H9 (cell line): ENCODE measurements at regions not wholly inside any gene's neighbourhood (a gene's known extent, or its start where the extent isn't known, plus 50 kb on each side); places are given as distances from the start of the nearest gene placed in this dataset.

ENCODE experiments used
- DNase-seq: peaks from one replicate; pipeline ENCODE4 v3.0.0-alpha.2; 2017
- H2AFZ ChIP-seq: one replicate; pipeline ENCODE4 v1.6.1; 2013; ENCODE audit warnings: mild to moderate bottlenecking, low read length, control low read depth, moderate library complexity
- H2AK5ac ChIP-seq: 2 replicates; pipeline ENCODE4 v1.6.1; 2013; ENCODE audit warnings: low read length, control low read depth, mixed read lengths; ENCODE audit not compliant: insufficient read length
- H2BK120ac ChIP-seq: one replicate; pipeline ENCODE4 v1.6.1; 2013; ENCODE audit warnings: low read depth, mild to moderate bottlenecking, low read length, control low read depth, inconsistent platforms; ENCODE audit not compliant: poor library complexity, severe bottlenecking
- H2BK12ac ChIP-seq: 2 replicates; pipeline ENCODE4 v1.6.1; 2013; ENCODE audit warnings: low read length, control low read depth, mixed read lengths, low read depth; ENCODE audit not compliant: insufficient read length
- H2BK15ac ChIP-seq: 2 replicates; pipeline ENCODE4 v1.6.1; 2013; ENCODE audit warnings: low read depth, low read length, control low read depth
- H2BK20ac ChIP-seq: one replicate; pipeline ENCODE4 v1.6.1; 2013; ENCODE audit warnings: low read depth, mild to moderate bottlenecking, low read length, control low read depth, inconsistent platforms; ENCODE audit not compliant: poor library complexity, severe bottlenecking
- H2BK5ac ChIP-seq: 2 replicates; pipeline ENCODE4 v1.6.1; 2013; ENCODE audit warnings: low read length, control low read depth, mixed read lengths; ENCODE audit not compliant: insufficient read length
- H3K14ac ChIP-seq: 2 replicates; pipeline ENCODE4 v1.6.1; 2013; ENCODE audit warnings: low read length, control low read depth; ENCODE audit not compliant: insufficient read depth
- H3K18ac ChIP-seq: 2 replicates; pipeline ENCODE4 v1.6.1; 2013; ENCODE audit warnings: low read depth, mild to moderate bottlenecking, mixed read lengths, low read length, control low read depth; ENCODE audit not compliant: insufficient read length
- H3K23ac ChIP-seq: 2 replicates; pipeline ENCODE4 v1.6.1; 2013; ENCODE audit warnings: low read length, control low read depth, mixed read lengths, low read depth; ENCODE audit not compliant: insufficient read length
- H3K23me2 ChIP-seq: 2 replicates; pipeline ENCODE4 v1.6.1; 2013; ENCODE audit warnings: low read depth, mild to moderate bottlenecking, mixed read lengths, low read length, control low read depth; ENCODE audit not compliant: insufficient read length, poor library complexity, severe bottlenecking
- H3K27ac ChIP-seq: 2 replicates; pipeline ENCODE4 v1.5.1; 2013; ENCODE audit warnings: low read length, control low read depth, mixed read lengths, low read depth; ENCODE audit not compliant: insufficient read length
- H3K27me3 ChIP-seq: 2 replicates; pipeline ENCODE4 v1.6.1; 2013; ENCODE audit warnings: low read length, control low read depth, inconsistent platforms; ENCODE audit not compliant: insufficient read depth
- H3K4ac ChIP-seq: 2 replicates; pipeline ENCODE4 v1.6.1; 2013; ENCODE audit warnings: low read depth, mild to moderate bottlenecking, control low read depth, inconsistent platforms, low read length, moderate library complexity
- H3K4me1 ChIP-seq: 2 replicates; pipeline ENCODE4 v1.6.1; 2013; ENCODE audit warnings: low read length, control low read depth, inconsistent platforms; ENCODE audit not compliant: insufficient read depth
- H3K4me2 ChIP-seq: 2 replicates; pipeline ENCODE4 v1.6.1; 2013; ENCODE audit warnings: low read length, control low read depth, mixed read lengths; ENCODE audit not compliant: insufficient read length, insufficient read depth
- H3K56ac ChIP-seq: 2 replicates; pipeline ENCODE4 v1.6.1; 2013; ENCODE audit warnings: low read depth, mild to moderate bottlenecking, mixed read lengths, low read length, control low read depth; ENCODE audit not compliant: insufficient read length
- H3K79me1 ChIP-seq: 2 replicates; pipeline ENCODE4 v1.6.1; 2013; ENCODE audit warnings: low read depth, mild to moderate bottlenecking, moderate library complexity, low read length, control low read depth, inconsistent platforms; ENCODE audit not compliant: insufficient read depth, poor library complexity, severe bottlenecking
- H3K79me2 ChIP-seq: 2 replicates; pipeline ENCODE4 v1.6.1; 2013; ENCODE audit warnings: low read length, control low read depth, inconsistent platforms; ENCODE audit not compliant: insufficient read depth
- H3K9ac ChIP-seq: 2 replicates; pipeline ENCODE4 v1.6.1; 2013; ENCODE audit warnings: low read length, control low read depth, mixed read lengths; ENCODE audit not compliant: insufficient read length; ENCODE audit errors: extremely low read depth
- H3K9me3 ChIP-seq: one replicate; pipeline ENCODE4 v1.6.1; 2013; ENCODE audit warnings: low read depth, low read length, inconsistent platforms; ENCODE audit not compliant: control insufficient read depth
- H3T11ph ChIP-seq: one replicate; pipeline ENCODE4 v1.6.1; 2013; ENCODE audit warnings: mild to moderate bottlenecking, low read length, control low read depth, inconsistent platforms
- H4K20me1 ChIP-seq: one replicate; pipeline ENCODE4 v1.6.1; 2013; ENCODE audit not compliant: control insufficient read depth, insufficient read length, insufficient read depth
- H4K5ac ChIP-seq: 2 replicates; pipeline ENCODE4 v1.6.1; 2013; ENCODE audit warnings: low read depth, mild to moderate bottlenecking, mixed read lengths, low read length, control low read depth; ENCODE audit not compliant: insufficient read length
- H4K8ac ChIP-seq: replicated peaks from 2 replicates; pipeline ENCODE4 v1.6.1; 2013; ENCODE audit warnings: low read length, control low read depth, mixed read lengths, low read depth; ENCODE audit not compliant: insufficient read length
- H4K91ac ChIP-seq: 2 replicates; pipeline ENCODE4 v1.6.1; 2013; ENCODE audit warnings: low read depth, mild to moderate bottlenecking, moderate library complexity, mixed read lengths, low read length, control low read depth; ENCODE audit not compliant: insufficient read length
- H3K27ac Mint-ChIP-seq, 3 experiments: 2 replicates in 2 of 3; 3 replicates in 1 of 3; pipeline ENCODE4 v1.8.0; 2020 to 2021; ENCODE audit warnings: mixed read lengths in 3 of 3, mild to moderate bottlenecking in 1 of 3, moderate library complexity in 1 of 3
- H3K27me3 Mint-ChIP-seq: 2 replicates; pipeline ENCODE4 v1.8.0; 2021; ENCODE audit warnings: low read depth, mild to moderate bottlenecking, moderate library complexity, mixed read lengths
- H3K36me3 Mint-ChIP-seq, 3 experiments: 2 replicates in 2 of 3; 3 replicates in 1 of 3; pipeline ENCODE4 v1.8.0; 2020 to 2021; ENCODE audit warnings: low read depth in 3 of 3, mixed read lengths in 3 of 3; ENCODE audit not compliant: insufficient read depth in 1 of 3
- H3K4me1 Mint-ChIP-seq, 2 experiments: 2 replicates each; pipeline ENCODE4 v1.8.0; 2020; ENCODE audit warnings: mixed read lengths in 2 of 2
- H3K4me3 Mint-ChIP-seq, 2 experiments: 2 replicates in 1 of 2; 3 replicates in 1 of 2; pipeline ENCODE4 v1.8.0; 2020 to 2021; ENCODE audit warnings: mild to moderate bottlenecking in 2 of 2, mixed read lengths in 2 of 2, moderate library complexity in 1 of 2
- H3K9me3 Mint-ChIP-seq, 2 experiments: 2 replicates in 1 of 2; 3 replicates in 1 of 2; pipeline ENCODE4 v1.8.0; 2020; ENCODE audit warnings: mild to moderate bottlenecking in 2 of 2, mixed read lengths in 2 of 2, moderate library complexity in 1 of 2
- WGBS: extraction: QIAGEN DNeasy Blood & Tissue Kit; methylation state at CpG from one replicate; pipeline ENCODE4 v1.1.7; 2013; ENCODE audit warnings: missing lambda C conversion rate, low lambda C conversion rate, mixed read lengths; ENCODE audit not compliant: insufficient read length; ENCODE audit errors: extremely low coverage; 5-methylcytosine and 5-hydroxymethylcytosine counted together
- TF ChIP-seq, protein P1 (sequence below): fragments of 200-600 bp; sonication (generic); conservative IDR thresholded peaks from 3 replicates; pipeline ENCODE4 v1.8.0; 2021; ENCODE audit warnings: antibody characterized with exemption, mild to moderate bottlenecking

DNA sequence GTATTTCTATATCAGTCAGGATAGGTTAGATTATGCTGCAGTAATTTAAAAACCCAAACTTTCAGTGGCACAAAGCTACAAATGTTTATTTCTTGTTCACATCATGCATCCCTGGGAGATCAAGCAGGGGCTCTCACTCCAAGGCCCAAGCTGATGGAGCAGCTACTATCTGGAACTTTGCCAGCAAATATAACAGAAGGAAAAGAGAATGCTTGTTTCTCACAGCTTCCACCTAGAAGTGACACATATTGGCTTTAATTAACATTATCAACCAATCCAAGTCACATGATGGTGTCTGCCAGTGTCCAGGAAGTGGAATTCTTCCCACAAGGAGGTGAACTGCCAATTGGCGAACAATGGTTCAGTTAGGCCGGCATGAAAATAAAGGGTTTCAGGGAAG, 306.9 kb downstream of the BCL11A start:
- Histone ChIP-seq H3T11ph (no peak overlapping the region), H3K79me2 (no peaks in the 10 kb centered on the region), H3K9me3 (no peaks in the 10 kb centered on the region), H3K14ac (no peak overlapping the region), H2BK120ac (no peak overlapping the region), H3K27me3 (no peaks in the 10 kb centered on the region), H4K5ac (no peak overlapping the region), H4K91ac (no peak overlapping the region), H2BK20ac (no peak overlapping the region), H2BK5ac (no peak overlapping the region), H3K4ac (no peak overlapping the region), H3K18ac (no peak overlapping the region), H3K79me1 (no peaks in the 10 kb centered on the region), H2BK15ac (no peak overlapping the region), H3K4me1 (no peaks in the 10 kb centered on the region), H3K23ac (no peak overlapping the region), H3K23me2 (no peaks in the 10 kb centered on the region), H3K56ac (no peak overlapping the region), H3K4me2 (no peak overlapping the region), H4K20me1 (no peaks in the 10 kb centered on the region), H3K27ac (no peak overlapping the region), H2BK12ac (no peak overlapping the region), H4K8ac (no peak overlapping the region), H2AFZ (no peak overlapping the region), H2AK5ac (no peak overlapping the region), H3K9ac (no peak overlapping the region)
- TF ChIP-seq, protein P1, sequence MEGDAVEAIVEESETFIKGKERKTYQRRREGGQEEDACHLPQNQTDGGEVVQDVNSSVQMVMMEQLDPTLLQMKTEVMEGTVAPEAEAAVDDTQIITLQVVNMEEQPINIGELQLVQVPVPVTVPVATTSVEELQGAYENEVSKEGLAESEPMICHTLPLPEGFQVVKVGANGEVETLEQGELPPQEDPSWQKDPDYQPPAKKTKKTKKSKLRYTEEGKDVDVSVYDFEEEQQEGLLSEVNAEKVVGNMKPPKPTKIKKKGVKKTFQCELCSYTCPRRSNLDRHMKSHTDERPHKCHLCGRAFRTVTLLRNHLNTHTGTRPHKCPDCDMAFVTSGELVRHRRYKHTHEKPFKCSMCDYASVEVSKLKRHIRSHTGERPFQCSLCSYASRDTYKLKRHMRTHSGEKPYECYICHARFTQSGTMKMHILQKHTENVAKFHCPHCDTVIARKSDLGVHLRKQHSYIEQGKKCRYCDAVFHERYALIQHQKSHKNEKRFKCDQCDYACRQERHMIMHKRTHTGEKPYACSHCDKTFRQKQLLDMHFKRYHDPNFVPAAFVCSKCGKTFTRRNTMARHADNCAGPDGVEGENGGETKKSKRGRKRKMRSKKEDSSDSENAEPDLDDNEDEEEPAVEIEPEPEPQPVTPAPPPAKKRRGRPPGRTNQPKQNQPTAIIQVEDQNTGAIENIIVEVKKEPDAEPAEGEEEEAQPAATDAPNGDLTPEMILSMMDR, result no peak
- whole genome bisulfite sequencing, result no CpG with 5 or more reads among the region's 2 CpGs
- Mint-ChIP-seq H3K27me3 (peaks cover 1% of the 10 kb centered on the region), H3K4me1 (peaks cover 12 to 14% of the 10 kb centered on the region in 2 experiments), H3K9me3 (peaks cover 5 to 9% of the 10 kb centered on the region in 2 experiments; a peak in 4 of 5 replicates), H3K36me3 (no peaks in the 10 kb centered on the region; a peak in 1 of 7 replicates), H3K4me3 (no peak overlapping the region), H3K27ac (no peak overlapping the region)
- DNase-seq, result no peak
